Stimulated activated effector memory CD8-positive, alpha-beta T cell treated with anti-CD3 and anti-CD28 coated beads, Interleukin-12 subunit alpha, Interleukin-12 subunit beta, amount 100 ng/mL, for 72 hours (primary cell): ENCODE measurements at regions not wholly inside any gene's neighbourhood (a gene's known extent, or its start where the extent isn't known, plus 50 kb on each side); places are given as distances from the start of the nearest gene placed in this dataset.
"Not testable (repeated sequence)": the region's sequence is repeated elsewhere in the genome, so short reads cannot be mapped to it uniquely, and the experiment has no call there.

Experiments used
- ATAC-seq: fragments of 150-1000 bp; cut with Tn5 transposase; 2 replicates; pipeline ENCODE4 v1.10.0; 2021
- DNase-seq, 2 donors: peaks; one replicate each; pipeline ENCODE4 v3.0.0; 2021 to 2022; ENCODE audit warnings: low spot score in 2 of 2
- H3K27ac Mint-ChIP-seq: one replicate; pipeline ENCODE4 v1.8.0; 2022; ENCODE audit warnings: mild to moderate bottlenecking, mixed read lengths
- H3K36me3 Mint-ChIP-seq: one replicate; pipeline ENCODE4 v1.8.0; 2022; ENCODE audit warnings: mild to moderate bottlenecking, mixed read lengths
- H3K4me1 Mint-ChIP-seq: one replicate; pipeline ENCODE4 v1.8.0; 2022; ENCODE audit warnings: mixed read lengths
- H3K4me3 Mint-ChIP-seq: one replicate; pipeline ENCODE4 v1.8.0; 2022; ENCODE audit warnings: mild to moderate bottlenecking, mixed read lengths
- H3K9me3 Mint-ChIP-seq: one replicate; pipeline ENCODE4 v1.8.0; 2022; ENCODE audit warnings: mixed read lengths

GRCh38 chr2:111492995-111493719, 372.4 kb downstream of the BCL2L11 start:
- Mint-ChIP-seq H3K4me3 (peak overlapping the region; percentile 66), H3K4me1 (peaks cover 13% of the 10 kb centered on the region), H3K36me3 (peaks cover 13% of the 10 kb centered on the region), H3K27ac (peak overlapping the region; percentile 89)
- DNase-seq, H3K9me3 Mint-ChIP-seq: not testable (repeated sequence)
- ATAC-seq = peak; percentile 56

GRCh38 chr2:111493720-111494078, 373.0 kb downstream of the BCL2L11 start:
- peak in 1 of 2 donors; percentile 79 for DNase-seq

GRCh38 chr2:111494288-111494980, 373.7 kb downstream of the BCL2L11 start:
- Mint-ChIP-seq H3K36me3 (peaks cover 13% of the 10 kb centered on the region), H3K27ac (peak overlapping the region; percentile 89), H3K4me1 (peaks cover 13% of the 10 kb centered on the region), H3K4me3 (peak overlapping the region; percentile 66)
- peak; percentile 70 for ATAC-seq
- DNase-seq, H3K9me3 Mint-ChIP-seq: not testable (repeated sequence)

More at GRCh38 chr2:111493720-111494078, 373.0 kb downstream of the BCL2L11 start:
- H3K4me1 Mint-ChIP-seq = peaks cover 13% of the 10 kb centered on the region
- not testable (repeated sequence) for H3K9me3 Mint-ChIP-seq
- H3K4me3 Mint-ChIP-seq = peak overlapping the region; percentile 66
- H3K36me3 Mint-ChIP-seq = peaks cover 13% of the 10 kb centered on the region
- peak; percentile 87 for ATAC-seq
- peak overlapping the region; percentile 89 for H3K27ac Mint-ChIP-seq

- not testable (repeated sequence) for H3K9me3 Mint-ChIP-seq, DNase-seq
- H3K27ac Mint-ChIP-seq = peak overlapping the region; percentile 89
- ATAC-seq = peak; percentile 41
- H3K4me1 Mint-ChIP-seq = peaks cover 13% of the 10 kb centered on the region
- peak overlapping the region; percentile 66 for H3K4me3 Mint-ChIP-seq
- H3K36me3 Mint-ChIP-seq = peaks cover 13% of the 10 kb centered on the region
Measured at GRCh38 chr2:111494981-111495315, 374.2 kb downstream of the BCL2L11 start.

GRCh38 chr2:111495636-111496035, 374.9 kb downstream of the BCL2L11 start:
- H3K9me3 Mint-ChIP-seq, H3K27ac Mint-ChIP-seq, DNase-seq, ATAC-seq, H3K4me3 Mint-ChIP-seq: not testable (repeated sequence)
- Mint-ChIP-seq H3K4me1 (peaks cover 13% of the 10 kb centered on the region), H3K36me3 (peaks cover 13% of the 10 kb centered on the region)

- ATAC-seq, H3K4me3 Mint-ChIP-seq, DNase-seq, H3K27ac Mint-ChIP-seq, H3K9me3 Mint-ChIP-seq: not testable (repeated sequence)
- H3K36me3 Mint-ChIP-seq = peaks cover 13% of the 10 kb centered on the region
- H3K4me1 Mint-ChIP-seq = peaks cover 13% of the 10 kb centered on the region
Measured at GRCh38 chr2:111496176-111496575, 375.5 kb downstream of the BCL2L11 start.

- H3K36me3 Mint-ChIP-seq, H3K4me3 Mint-ChIP-seq, ATAC-seq, H3K27ac Mint-ChIP-seq, DNase-seq, H3K9me3 Mint-ChIP-seq: not testable (repeated sequence)
- H3K4me1 Mint-ChIP-seq = peaks cover 10% of the 10 kb centered on the region
Measured at GRCh38 chr2:111496860-111497259, 376.1 kb downstream of the BCL2L11 start.

- not testable (repeated sequence) for H3K36me3 Mint-ChIP-seq, H3K9me3 Mint-ChIP-seq, H3K4me1 Mint-ChIP-seq, H3K4me3 Mint-ChIP-seq, H3K27ac Mint-ChIP-seq, ATAC-seq, DNase-seq
Measured at GRCh38 chr2:111497270-111497669, 376.6 kb downstream of the BCL2L11 start.

- peaks cover 20% of the 10 kb centered on the region for H3K4me1 Mint-ChIP-seq
- ATAC-seq = peak; percentile 66
- H3K4me3 Mint-ChIP-seq, H3K27ac Mint-ChIP-seq, H3K9me3 Mint-ChIP-seq, H3K36me3 Mint-ChIP-seq, DNase-seq: not testable (repeated sequence)
Measured at GRCh38 chr2:111500536-111501062, 379.9 kb downstream of the BCL2L11 start.

GRCh38 chr2:111503844-111504570, 380.0 kb downstream of the ANAPC1 start:
- ATAC-seq = peak; percentile 80
- H3K4me3 Mint-ChIP-seq = peak overlapping the region; percentile 54
- not testable (repeated sequence) for H3K9me3 Mint-ChIP-seq, H3K36me3 Mint-ChIP-seq
- H3K4me1 Mint-ChIP-seq = peaks cover 37% of the 10 kb centered on the region
- DNase-seq = peak in 1 of 2 donors; percentile 42
- H3K27ac Mint-ChIP-seq = peak overlapping the region; percentile 91

GRCh38 chr2:111504571-111504942, 379.4 kb downstream of the ANAPC1 start:
- H3K36me3 Mint-ChIP-seq, ATAC-seq, H3K9me3 Mint-ChIP-seq: not testable (repeated sequence)
- H3K27ac Mint-ChIP-seq = peak overlapping the region; percentile 91
- peak in 1 of 2 donors; percentile 44 for DNase-seq
- H3K4me3 Mint-ChIP-seq = peak overlapping the region; percentile 54
- H3K4me1 Mint-ChIP-seq = peaks cover 41% of the 10 kb centered on the region

GRCh38 chr2:111505267-111505666, 378.7 kb downstream of the ANAPC1 start:
- ATAC-seq, H3K36me3 Mint-ChIP-seq, H3K27ac Mint-ChIP-seq, H3K9me3 Mint-ChIP-seq: not testable (repeated sequence)
- Mint-ChIP-seq H3K4me1 (peaks cover 41% of the 10 kb centered on the region), H3K4me3 (peak overlapping the region; percentile 5)
- peak in 1 of 2 donors; percentile 48 for DNase-seq

GRCh38 chr2:111506936-111507335, 377.1 kb downstream of the ANAPC1 start:
- H3K9me3 Mint-ChIP-seq, H3K36me3 Mint-ChIP-seq, H3K27ac Mint-ChIP-seq: not testable (repeated sequence)
- Mint-ChIP-seq H3K4me3 (peak overlapping the region; percentile 49), H3K4me1 (peaks cover 41% of the 10 kb centered on the region)
- DNase-seq (peak in 1 of 2 donors; percentile 74), ATAC-seq (peak; percentile 90)

GRCh38 chr2:111509225-111509869, 374.6 kb downstream of the ANAPC1 start:
- not testable (repeated sequence) for ATAC-seq, H3K9me3 Mint-ChIP-seq, H3K36me3 Mint-ChIP-seq
- Mint-ChIP-seq H3K27ac (peak overlapping the region; percentile 73), H3K4me3 (peak overlapping the region; percentile 36), H3K4me1 (peaks cover 39% of the 10 kb centered on the region)
- DNase-seq = peak in 1 of 2 donors; percentile 46

- H3K36me3 Mint-ChIP-seq, ATAC-seq, H3K4me3 Mint-ChIP-seq, H3K27ac Mint-ChIP-seq, H3K9me3 Mint-ChIP-seq: not testable (repeated sequence)
- peaks cover 31% of the 10 kb centered on the region for H3K4me1 Mint-ChIP-seq
- peak in 1 of 2 donors; percentile 28 for DNase-seq
Measured at GRCh38 chr2:111510384-111510783, 373.6 kb downstream of the ANAPC1 start.
